Effector memory CD8-positive, alpha-beta T cell (primary cell): ENCODE measurements at regions not wholly inside any gene's neighbourhood (a gene's known extent, or its start where the extent isn't known, plus 50 kb on each side); places are given as distances from the start of the nearest gene placed in this dataset.

Experiments
- ATAC-seq: fragments of 150-1000 bp; cut with Tn5 transposase; replicated peaks from 2 replicates; pipeline ENCODE4 v1.10.0; 2021; ENCODE audit warnings: mild to moderate bottlenecking, moderate library complexity
- DNase-seq, 3 experiments: peaks; one replicate each; pipeline ENCODE4 v3.0.0; 2021
- H3K27ac Mint-ChIP-seq, 2 donors: one replicate each; pipeline ENCODE4 v1.8.0; 2022; ENCODE audit warnings: mild to moderate bottlenecking in 2 of 2, mixed read lengths in 2 of 2, moderate library complexity in 2 of 2
- H3K27me3 Mint-ChIP-seq, 2 donors: one replicate each; pipeline ENCODE4 v1.8.0; 2022; ENCODE audit warnings: mixed read lengths in 2 of 2
- H3K36me3 Mint-ChIP-seq: one replicate; pipeline ENCODE4 v1.8.0; 2022; ENCODE audit warnings: mild to moderate bottlenecking, moderate library complexity, mixed read lengths; ENCODE audit not compliant: insufficient read depth
- H3K4me1 Mint-ChIP-seq, 2 donors: one replicate each; pipeline ENCODE4 v1.8.0; 2022; ENCODE audit warnings: low read depth in 2 of 2, mixed read lengths in 2 of 2
- H3K4me3 Mint-ChIP-seq, 2 donors: one replicate each; pipeline ENCODE4 v1.8.0; 2022; ENCODE audit warnings: mild to moderate bottlenecking in 2 of 2, mixed read lengths in 2 of 2, moderate library complexity in 2 of 2
- H3K9me3 Mint-ChIP-seq, 2 donors: one replicate each; pipeline ENCODE4 v1.8.0; 2022; ENCODE audit warnings: mixed read lengths in 2 of 2

DNA sequence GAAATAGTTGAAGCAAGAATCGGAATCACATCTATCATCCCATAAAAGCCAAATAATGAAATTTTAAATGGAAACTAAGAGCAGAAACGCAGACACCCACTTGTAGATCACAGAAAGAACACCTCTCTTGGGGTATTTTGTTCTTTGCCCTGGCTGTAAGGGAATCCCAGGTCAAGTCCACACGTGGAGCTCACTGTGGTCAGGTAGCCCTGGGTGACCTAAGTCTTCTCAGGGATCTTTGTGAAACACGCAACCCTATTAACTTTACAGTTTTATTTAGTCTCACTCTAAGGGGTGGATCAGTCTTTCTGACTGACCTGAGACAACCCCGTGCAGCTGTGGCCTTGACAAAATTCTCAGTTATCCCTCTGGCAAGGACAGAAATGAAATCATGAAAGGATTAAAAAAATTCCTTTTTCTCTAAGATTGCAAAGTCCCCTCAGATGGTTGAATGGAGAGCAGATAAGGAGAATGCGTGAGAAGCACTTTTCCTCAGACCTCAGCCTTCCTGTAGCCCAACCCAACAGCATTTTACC lies 111.6 kb downstream of the NREP start:
- no peaks in the 10 kb centered on the region for H3K4me1 Mint-ChIP-seq
- H3K4me3 Mint-ChIP-seq = no peak overlapping the region
- no peak for DNase-seq
- H3K27ac Mint-ChIP-seq = no peak overlapping the region
- no peaks in the 10 kb centered on the region for H3K36me3 Mint-ChIP-seq
- ATAC-seq = no peak
- H3K27me3 Mint-ChIP-seq = peaks cover 2 to 12% of the 10 kb centered on the region in 2 donors
- H3K9me3 Mint-ChIP-seq = no peaks in the 10 kb centered on the region

DNA sequence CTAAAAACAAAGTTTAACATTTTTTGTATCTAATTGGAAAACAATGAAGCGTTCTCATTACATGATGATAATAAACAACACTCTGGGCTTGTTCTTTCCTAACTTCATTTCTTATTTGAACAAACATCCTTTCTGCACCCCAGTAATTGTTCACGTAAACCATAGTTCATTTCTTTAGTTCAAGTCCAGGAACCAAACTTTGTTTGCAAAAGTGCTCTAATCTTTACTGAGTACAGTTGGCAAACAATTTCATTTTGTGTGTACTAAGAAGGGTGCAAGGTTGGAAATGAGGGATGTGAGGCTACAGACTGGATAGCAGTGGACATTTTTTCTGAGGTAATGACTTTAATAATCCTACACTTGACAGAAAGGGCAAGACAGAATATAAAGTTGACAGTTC lies 113.5 kb downstream of the NREP start:
- no peaks in the 10 kb centered on the region for H3K4me1 Mint-ChIP-seq
- DNase-seq (no peak), ATAC-seq (no peak)
- peaks cover 7 to 12% of the 10 kb centered on the region in 2 donors for H3K27me3 Mint-ChIP-seq
- no peaks in the 10 kb centered on the region for H3K36me3 Mint-ChIP-seq
- no peak overlapping the region for H3K27ac Mint-ChIP-seq
- peaks cover 6 to 10% of the 10 kb centered on the region in 2 donors for H3K9me3 Mint-ChIP-seq
- no peak overlapping the region for H3K4me3 Mint-ChIP-seq

DNA sequence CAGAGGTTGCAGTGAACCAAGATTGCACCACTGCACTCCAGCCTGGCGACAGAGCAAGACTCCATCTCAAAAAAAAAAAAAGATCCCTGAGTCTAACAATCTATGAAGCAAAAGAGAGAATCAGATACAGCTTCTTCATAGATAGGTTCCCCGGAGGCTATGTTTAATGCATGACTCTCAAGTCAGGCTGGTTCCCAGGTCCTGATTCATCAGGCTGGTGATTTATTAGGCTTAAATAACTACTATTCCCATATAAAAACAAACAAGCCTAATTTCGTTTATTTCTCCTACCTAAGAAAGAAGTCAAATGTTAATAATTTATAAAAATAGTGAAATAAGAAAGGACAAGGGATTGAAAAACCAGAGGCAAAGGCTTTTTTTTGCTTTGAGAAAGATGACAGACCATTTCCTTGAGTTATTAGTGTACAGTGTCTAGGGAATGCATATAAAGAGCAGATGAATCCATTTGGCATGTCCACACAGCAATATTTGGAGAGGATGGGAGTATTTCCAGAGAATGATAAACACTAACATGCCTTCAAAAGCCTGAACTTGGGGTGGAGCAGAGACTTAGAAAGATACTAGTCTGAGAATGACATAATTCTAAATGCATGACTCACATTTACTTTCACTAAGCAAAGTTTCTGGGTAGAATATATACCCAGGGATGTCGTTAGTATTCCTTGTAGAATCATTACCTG lies 115.3 kb downstream of the NREP start:
- ATAC-seq (no peak), DNase-seq (no peak)
- H3K27me3 Mint-ChIP-seq = peaks cover 7 to 12% of the 10 kb centered on the region in 2 donors
- no peaks in the 10 kb centered on the region for H3K36me3 Mint-ChIP-seq
- peaks cover 6 to 10% of the 10 kb centered on the region in 2 donors for H3K9me3 Mint-ChIP-seq
- no peak overlapping the region for H3K27ac Mint-ChIP-seq
- no peak overlapping the region for H3K4me3 Mint-ChIP-seq
- H3K4me1 Mint-ChIP-seq = no peaks in the 10 kb centered on the region

DNA sequence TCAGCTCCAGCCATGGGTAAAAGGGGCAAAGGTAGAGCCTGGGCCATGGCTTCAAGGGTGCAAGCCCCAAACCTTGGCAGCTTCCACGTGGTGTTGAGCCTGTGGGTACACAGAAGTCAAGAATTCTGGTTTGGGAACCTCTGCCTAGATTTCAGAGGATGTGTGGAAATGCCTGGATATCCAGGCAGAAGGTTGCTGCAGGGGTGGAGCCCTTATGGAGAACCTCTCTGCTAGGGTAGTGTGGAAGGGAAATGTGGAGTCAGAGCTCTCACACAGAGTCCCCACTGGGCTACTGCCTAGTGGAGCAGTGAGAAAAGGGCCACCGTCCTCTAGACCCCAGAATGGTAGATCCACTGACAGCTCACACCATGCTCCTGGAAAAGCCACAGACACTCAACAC lies 117.1 kb downstream of the NREP start:
- no peaks in the 10 kb centered on the region for H3K36me3 Mint-ChIP-seq
- ATAC-seq (no peak), DNase-seq (no peak)
- H3K4me3 Mint-ChIP-seq = no peak overlapping the region
- H3K27me3 Mint-ChIP-seq = peaks cover 3 to 12% of the 10 kb centered on the region in 2 donors
- peaks cover 6 to 10% of the 10 kb centered on the region in 2 donors for H3K9me3 Mint-ChIP-seq
- no peaks in the 10 kb centered on the region for H3K4me1 Mint-ChIP-seq
- H3K27ac Mint-ChIP-seq = no peak overlapping the region

DNA sequence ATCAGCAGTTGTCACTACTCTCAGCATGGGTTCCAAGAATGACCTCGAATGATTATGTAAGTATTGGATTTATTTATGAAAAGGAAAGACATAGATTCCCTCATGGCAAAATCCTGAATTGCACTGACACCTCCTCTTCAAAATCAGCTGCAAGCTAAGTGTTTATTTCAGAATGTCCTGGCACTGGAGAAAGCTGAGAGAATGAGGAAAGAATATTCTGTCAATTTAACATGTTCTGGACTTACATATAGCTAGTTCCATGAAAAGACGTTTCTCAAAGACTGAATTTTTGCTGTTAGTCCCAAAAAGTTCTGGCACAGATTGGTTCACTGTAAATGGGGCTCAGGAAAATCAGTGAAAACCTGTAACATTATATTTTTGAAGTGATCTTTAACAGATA lies 120.3 kb downstream of the NREP start:
- Mint-ChIP-seq H3K27ac (no peak overlapping the region), H3K4me1 (no peaks in the 10 kb centered on the region), H3K9me3 (peaks cover 6 to 10% of the 10 kb centered on the region in 2 donors), H3K36me3 (no peaks in the 10 kb centered on the region), H3K27me3 (peaks cover 5 to 24% of the 10 kb centered on the region in 2 donors), H3K4me3 (no peak overlapping the region)
- no peak for DNase-seq
- ATAC-seq = no peak

DNA sequence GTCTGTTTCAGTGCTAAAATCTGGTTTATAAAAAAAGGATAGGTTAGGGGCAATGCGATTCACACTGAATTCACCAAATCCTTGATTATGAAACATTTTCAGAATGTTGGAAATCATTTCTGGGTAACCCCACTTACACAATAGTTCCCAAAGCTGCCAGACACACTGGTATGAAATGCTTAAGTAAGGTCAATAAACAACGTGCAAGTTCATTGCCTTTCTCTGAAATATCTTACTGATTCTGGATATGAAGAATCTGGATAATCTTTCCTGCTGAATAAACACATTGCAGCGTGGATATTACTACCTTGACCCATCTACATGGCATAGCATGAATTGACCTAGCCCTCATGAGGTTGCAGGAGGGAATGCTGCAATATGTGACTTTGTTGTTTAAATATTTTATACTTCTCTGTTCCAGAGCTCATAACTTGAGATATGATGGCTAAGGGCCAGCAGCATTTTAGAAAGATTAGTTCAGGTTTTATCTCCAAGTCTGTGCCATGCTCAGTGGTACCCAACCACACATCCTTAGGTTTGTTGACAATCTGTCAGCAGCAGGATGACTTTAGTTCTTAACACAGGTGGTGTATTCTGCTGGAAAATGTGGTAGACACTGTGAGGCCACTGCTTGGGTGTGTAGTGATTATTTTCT lies 121.0 kb downstream of the NREP start:
- Mint-ChIP-seq H3K4me1 (no peaks in the 10 kb centered on the region), H3K9me3 (peaks cover 6 to 10% of the 10 kb centered on the region in 2 donors), H3K4me3 (no peak overlapping the region), H3K27me3 (peaks cover 5 to 24% of the 10 kb centered on the region in 2 donors), H3K36me3 (no peaks in the 10 kb centered on the region), H3K27ac (no peak overlapping the region)
- ATAC-seq (no peak), DNase-seq (no peak)

DNA sequence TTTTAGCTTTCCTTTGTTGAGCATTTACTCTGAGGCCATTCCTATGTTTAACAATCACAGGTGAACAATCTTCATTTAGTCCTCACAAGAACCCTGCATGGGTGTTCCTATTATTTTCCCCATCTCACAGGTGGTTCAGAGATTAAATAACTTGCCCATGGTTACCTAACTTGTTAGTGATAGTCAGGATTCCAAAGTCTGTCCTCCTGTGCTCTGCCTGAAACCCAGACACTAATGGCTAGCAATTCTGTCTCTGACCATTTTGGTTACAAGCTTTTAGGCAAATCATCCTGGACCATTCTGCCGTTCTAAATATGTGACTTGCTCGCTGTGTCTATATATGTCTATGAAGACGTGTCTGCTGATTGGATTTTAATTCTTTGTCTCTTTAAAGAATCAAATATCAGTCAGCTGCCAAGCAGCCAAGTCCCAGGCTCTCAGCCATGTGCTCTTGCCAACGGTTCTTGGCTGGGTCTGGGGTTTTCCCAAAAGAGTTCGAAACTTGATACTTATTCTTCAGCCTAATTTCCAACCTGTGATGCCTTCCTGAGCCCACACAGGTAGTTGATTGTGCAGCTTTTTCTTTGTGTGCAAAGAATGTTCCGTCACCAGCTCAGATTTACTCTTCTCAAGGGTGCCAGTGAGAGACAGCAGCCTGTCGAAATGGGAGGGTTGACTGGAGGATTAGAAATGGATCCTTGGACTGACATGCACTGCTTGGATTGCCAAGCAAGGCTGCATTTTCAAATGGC lies 121.7 kb downstream of the NREP start:
- H3K4me3 Mint-ChIP-seq = no peak overlapping the region
- H3K36me3 Mint-ChIP-seq = no peaks in the 10 kb centered on the region
- H3K27me3 Mint-ChIP-seq = peaks cover 5 to 21% of the 10 kb centered on the region in 2 donors
- ATAC-seq (no peak), DNase-seq (no peak)
- no peak overlapping the region for H3K27ac Mint-ChIP-seq
- no peaks in the 10 kb centered on the region for H3K4me1 Mint-ChIP-seq
- H3K9me3 Mint-ChIP-seq = peaks cover 6 to 10% of the 10 kb centered on the region in 2 donors

DNA sequence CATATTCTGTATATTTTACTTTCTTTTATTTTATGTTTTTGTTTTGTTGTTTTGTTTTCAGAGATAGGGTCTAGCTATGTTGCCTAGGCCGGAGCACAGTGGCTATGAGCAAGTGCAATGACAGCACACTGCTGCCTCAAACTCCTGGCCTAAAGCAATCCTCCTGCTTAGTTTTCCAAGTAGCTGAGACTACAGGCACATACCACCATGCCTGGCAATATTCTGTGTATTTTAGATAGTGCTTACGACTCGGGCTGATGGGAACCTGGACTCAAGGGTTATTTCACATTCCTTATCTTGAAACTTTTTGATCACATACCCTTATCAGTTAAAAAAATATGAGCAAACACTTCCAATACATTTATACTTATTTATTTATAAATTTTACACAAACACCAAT lies 119.0 kb upstream of the STARD4 start:
- Mint-ChIP-seq H3K36me3 (no peaks in the 10 kb centered on the region), H3K4me1 (no peaks in the 10 kb centered on the region), H3K27me3 (peaks cover 5 to 12% of the 10 kb centered on the region in 2 donors), H3K27ac (no peak overlapping the region), H3K9me3 (peaks cover 0 to 3% of the 10 kb centered on the region in 2 donors), H3K4me3 (no peak overlapping the region)
- ATAC-seq (no peak), DNase-seq (no peak)

DNA sequence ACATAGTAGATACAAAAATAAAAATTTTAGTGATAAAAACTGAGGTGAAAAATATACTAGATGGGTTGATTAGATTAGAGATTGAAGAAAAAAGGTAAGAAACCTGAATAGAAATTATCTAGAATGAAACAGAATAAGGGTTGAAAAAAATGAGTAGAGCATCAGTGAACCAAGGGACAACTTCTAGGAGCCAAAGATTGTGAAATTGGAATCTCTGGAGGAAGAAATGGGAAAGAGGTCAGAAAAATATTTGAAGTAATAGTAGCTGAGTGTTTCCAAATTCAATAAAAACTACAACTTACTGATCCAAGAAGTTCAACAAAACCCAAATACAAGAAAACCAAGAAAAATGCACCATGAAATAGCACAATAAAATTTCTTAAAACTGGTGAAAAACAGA lies 116.6 kb upstream of the STARD4 start:
- Mint-ChIP-seq H3K36me3 (no peaks in the 10 kb centered on the region), H3K27me3 (peaks cover 5 to 12% of the 10 kb centered on the region in 2 donors), H3K4me1 (no peaks in the 10 kb centered on the region), H3K4me3 (no peak overlapping the region), H3K9me3 (peaks cover 0 to 8% of the 10 kb centered on the region in 2 donors), H3K27ac (no peak overlapping the region)
- DNase-seq = no peak
- ATAC-seq = no peak

DNA sequence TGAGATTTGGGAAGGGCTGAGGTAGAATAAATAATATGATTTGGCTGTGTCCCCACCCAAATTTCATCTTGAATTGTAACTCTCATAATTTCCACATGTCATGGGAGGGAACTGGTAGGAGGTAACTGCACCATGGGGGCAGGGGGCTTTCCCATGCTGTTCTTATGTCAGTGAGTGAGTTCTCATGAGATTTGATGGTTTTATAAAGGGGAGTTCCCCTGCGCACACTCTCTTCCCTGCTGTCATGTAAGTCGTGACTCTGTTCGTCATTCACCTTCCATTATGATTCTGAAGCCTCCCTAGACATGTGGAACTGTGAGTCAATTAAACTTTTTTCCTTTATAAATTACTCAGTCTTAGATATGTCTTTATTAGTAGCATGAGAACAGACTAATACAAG lies 115.5 kb upstream of the STARD4 start:
- H3K36me3 Mint-ChIP-seq = no peaks in the 10 kb centered on the region
- no peak overlapping the region for H3K27ac Mint-ChIP-seq
- no peaks in the 10 kb centered on the region for H3K4me1 Mint-ChIP-seq
- no peak overlapping the region for H3K4me3 Mint-ChIP-seq
- H3K9me3 Mint-ChIP-seq = peaks cover 0 to 8% of the 10 kb centered on the region in 2 donors
- DNase-seq = no peak
- no peak for ATAC-seq
- peaks cover 2 to 7% of the 10 kb centered on the region in 2 donors for H3K27me3 Mint-ChIP-seq

DNA sequence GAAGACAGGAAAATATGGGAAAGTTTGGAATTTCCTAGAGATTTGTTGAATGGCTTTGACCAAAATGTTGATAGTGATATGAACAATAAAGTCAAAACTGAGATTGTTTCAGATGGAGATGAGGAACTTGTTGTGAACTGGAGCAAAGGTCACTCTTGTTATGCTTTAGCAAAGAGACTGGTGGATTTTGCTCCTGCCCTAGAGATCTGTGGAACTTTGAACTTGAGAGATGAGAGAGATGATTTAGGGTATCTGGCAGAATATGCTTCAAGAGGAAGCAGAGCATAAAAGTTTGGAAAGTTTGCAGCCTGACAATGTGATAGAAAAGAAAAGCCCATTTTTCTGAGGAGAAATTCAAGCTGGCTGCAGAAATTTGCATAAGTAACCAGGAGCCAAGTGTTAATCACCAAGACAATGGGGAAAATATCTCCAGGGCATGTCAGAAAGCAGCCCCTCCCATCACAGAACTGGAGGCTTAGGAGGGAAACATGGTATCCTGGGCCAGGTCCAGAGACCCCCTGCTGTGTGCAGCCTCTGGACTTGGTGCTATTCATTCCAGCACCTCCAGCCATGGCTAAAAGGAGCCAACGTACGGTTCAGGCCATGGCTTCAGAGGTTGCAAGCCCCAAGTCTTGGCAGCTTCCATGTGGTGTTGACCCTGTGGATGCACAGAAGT lies 114.3 kb upstream of the STARD4 start:
- ATAC-seq = no peak
- H3K27ac Mint-ChIP-seq = no peak overlapping the region

DNA sequence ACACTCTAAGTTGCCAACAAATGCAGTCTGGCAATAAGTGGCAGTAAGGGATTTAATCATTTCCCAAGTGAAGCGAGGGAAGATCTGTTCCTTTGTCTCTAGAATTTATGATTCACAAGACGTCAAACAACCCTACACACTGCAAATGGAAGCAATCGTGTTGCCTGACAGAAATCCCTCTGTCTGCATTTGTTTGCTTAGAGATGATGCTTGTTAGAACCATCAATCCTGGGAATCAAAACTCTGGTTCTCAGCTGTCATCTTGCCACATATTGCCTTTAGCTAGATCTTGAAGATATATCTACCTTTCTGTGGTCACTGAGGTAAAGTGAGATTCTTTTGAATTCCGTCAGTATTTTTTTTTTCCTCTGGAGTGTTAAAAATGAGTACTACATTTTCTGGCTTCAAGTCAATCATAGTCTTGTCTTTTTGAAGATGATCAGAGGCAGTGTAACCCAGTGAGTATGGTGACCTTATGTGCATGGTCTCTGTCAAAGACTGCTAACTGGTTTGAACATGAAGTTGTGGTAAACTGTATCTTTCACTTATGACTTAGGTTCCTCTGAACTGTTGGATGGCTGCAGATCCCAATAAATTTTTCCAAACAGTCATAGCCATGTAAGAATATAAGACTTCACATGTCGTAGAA lies 106.4 kb upstream of the STARD4 start:
- Mint-ChIP-seq H3K27me3 (peaks cover 46 to 47% of the 10 kb centered on the region in 2 donors), H3K27ac (no peak overlapping the region), H3K4me3 (no peak overlapping the region), H3K9me3 (peaks cover 0 to 4% of the 10 kb centered on the region in 2 donors), H3K4me1 (no peaks in the 10 kb centered on the region), H3K36me3 (no peaks in the 10 kb centered on the region)
- no peak for ATAC-seq
- DNase-seq = no peak

More for the DNA sequence above, 114.3 kb upstream of the STARD4 start:
- H3K36me3 Mint-ChIP-seq = no peaks in the 10 kb centered on the region
- H3K4me3 Mint-ChIP-seq = no peak overlapping the region
- peaks cover 0 to 5% of the 10 kb centered on the region in 2 donors for H3K27me3 Mint-ChIP-seq
- H3K4me1 Mint-ChIP-seq = no peaks in the 10 kb centered on the region
- H3K9me3 Mint-ChIP-seq = peaks cover 0 to 8% of the 10 kb centered on the region in 2 donors
- no peak for DNase-seq

DNA sequence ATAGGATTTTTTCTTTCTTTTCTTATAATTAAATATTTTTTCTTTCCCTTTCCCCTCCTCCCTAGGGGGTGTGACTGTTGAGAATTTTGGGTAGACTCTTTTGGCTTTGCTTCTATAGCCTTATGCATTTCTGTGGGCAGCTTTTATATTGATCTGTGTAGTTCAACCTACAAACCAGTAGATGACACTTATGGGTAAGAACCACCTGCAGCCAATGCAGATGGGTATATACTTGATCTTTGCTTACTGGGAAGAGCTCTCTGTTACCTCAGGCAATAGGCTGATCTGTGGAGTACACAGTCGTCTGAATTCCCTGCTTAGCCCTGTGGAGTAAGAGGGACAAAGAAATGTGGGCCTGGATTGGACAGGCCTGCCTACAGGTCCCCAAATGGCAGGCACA lies 102.7 kb upstream of the STARD4 start:
- no peaks in the 10 kb centered on the region for H3K36me3 Mint-ChIP-seq
- no peak overlapping the region for H3K27ac Mint-ChIP-seq
- ATAC-seq (no peak), DNase-seq (no peak)
- peaks cover 0 to 4% of the 10 kb centered on the region in 2 donors for H3K9me3 Mint-ChIP-seq
- peaks cover 37 to 39% of the 10 kb centered on the region in 2 donors for H3K27me3 Mint-ChIP-seq
- no peaks in the 10 kb centered on the region for H3K4me1 Mint-ChIP-seq
- no peak overlapping the region for H3K4me3 Mint-ChIP-seq
